HEK293 (cell line): ENCODE measurements at regions not wholly inside any gene's neighbourhood (a gene's known extent, or its start where the extent isn't known, plus 50 kb on each side); places are given as distances from the start of the nearest gene placed in this dataset.

Experiments used
- CTCF ChIA-PET: fragments of 350-600 bp; formaldehyde crosslinking; extraction: SDS; loops from one replicate; lab custom pipeline; 2021; ENCODE audit warnings: antibody characterized with exemption; lab: Yijun Ruan, JAX
- POLR2A ChIA-PET: fragments of 300-600 bp; formaldehyde crosslinking; extraction: SDS; loops from one replicate; lab custom pipeline; 2020; ENCODE audit warnings: antibody characterized with exemption, inconsistent platforms; lab: Yijun Ruan, JAX
- H3K27ac ChIP-seq: fragments of 200-500 bp; sonication (Bioruptor generic); 2 replicates; pipeline ENCODE4 v1.5.1; 2014; ENCODE audit warnings: low read depth, low read length, control low read depth, inconsistent platforms; ENCODE audit errors: extremely low read depth
- H3K36me3 ChIP-seq, 2 experiments: fragments of 200-500 bp in 1 of 2; sonication (Bioruptor generic) in 1 of 2; 1 replicate in 1 of 2; 2 replicates in 1 of 2; pipeline ENCODE4 v1.5.1; 2014 to 2017; ENCODE audit warnings: inconsistent platforms in 2 of 2, low read length in 2 of 2; ENCODE audit not compliant: control insufficient read depth in 2 of 2, insufficient read depth in 1 of 2
- H3K4me1 ChIP-seq: fragments of 200-500 bp; sonication (Bioruptor generic); 2 replicates; pipeline ENCODE4 v1.5.1; 2014; ENCODE audit warnings: mild to moderate bottlenecking, low read length, inconsistent platforms; ENCODE audit not compliant: control insufficient read depth, insufficient read depth
- H3K4me3 ChIP-seq: 2 replicates; pipeline ENCODE4 v1.5.1; 2011; ENCODE audit warnings: low read depth, mild to moderate bottlenecking, control low read depth, low read length, moderate library complexity
- H3K9me3 ChIP-seq: fragments of 200-500 bp; sonication (Bioruptor generic); 2 replicates; pipeline ENCODE4 v1.5.1; 2014; ENCODE audit warnings: low read depth, low read length, inconsistent platforms; ENCODE audit not compliant: control insufficient read depth, insufficient read depth
- FEZF1 ChIP-seq: fragments of 450-650 bp; formaldehyde crosslinking; IDR thresholded peaks from 2 replicates; pipeline ENCODE4 v1.5.1; 2016; ENCODE audit warnings: missing biosample characterization, missing genetic modification characterization
- KLF7 ChIP-seq: fragments of 450-650 bp; formaldehyde crosslinking; IDR thresholded peaks from 2 replicates; pipeline ENCODE4 v1.5.1; 2016; ENCODE audit warnings: missing biosample characterization, missing genetic modification characterization, borderline replicate concordance
- KLF8 ChIP-seq: fragments of 450-650 bp; formaldehyde crosslinking; IDR thresholded peaks from 2 replicates; pipeline ENCODE4 v1.5.1; 2016; ENCODE audit warnings: missing biosample characterization, missing genetic modification characterization
- MZF1 ChIP-seq: fragments of 450-650 bp; formaldehyde crosslinking; IDR thresholded peaks from 2 replicates; pipeline ENCODE4 v1.5.1; 2017; ENCODE audit warnings: missing biosample characterization, missing genetic modification characterization, borderline replicate concordance
- SALL2 ChIP-seq: fragments of 450-650 bp; formaldehyde crosslinking; IDR thresholded peaks from 2 replicates; pipeline ENCODE4 v1.5.0; 2017; ENCODE audit warnings: missing biosample characterization, mild to moderate bottlenecking, missing genetic modification characterization, borderline replicate concordance
- SCRT2 ChIP-seq: fragments of 450-650 bp; formaldehyde crosslinking; IDR thresholded peaks from 2 replicates; pipeline ENCODE4 v1.5.1; 2016; ENCODE audit warnings: missing biosample characterization, missing genetic modification characterization
- TRIM28 ChIP-seq: IDR thresholded peaks from 2 replicates; pipeline ENCODE4 v1.6.1; 2011; ENCODE audit warnings: low read length, control low read depth, borderline replicate concordance
- ZBTB48 ChIP-seq: fragments of 450-650 bp; formaldehyde crosslinking; IDR thresholded peaks from 2 replicates; pipeline ENCODE4 v1.5.1; 2016; ENCODE audit warnings: missing biosample characterization, missing genetic modification characterization
- ZFP69B ChIP-seq: fragments of 450-650 bp; formaldehyde crosslinking; IDR thresholded peaks from 2 replicates; pipeline ENCODE4 v1.5.1; 2016; ENCODE audit warnings: missing biosample characterization, missing genetic modification characterization
- ZIC2 ChIP-seq: fragments of 450-650 bp; formaldehyde crosslinking; IDR thresholded peaks from 2 replicates; pipeline ENCODE4 v1.5.1; 2016; ENCODE audit warnings: missing biosample characterization, missing genetic modification characterization
- ZNF121 ChIP-seq: fragments of 450-650 bp; formaldehyde crosslinking; IDR thresholded peaks from 2 replicates; pipeline ENCODE4 v1.5.1; 2016; ENCODE audit warnings: missing biosample characterization, missing genetic modification characterization
- ZNF23 ChIP-seq: fragments of 450-650 bp; formaldehyde crosslinking; IDR thresholded peaks from 2 replicates; pipeline ENCODE4 v1.5.1; 2016; ENCODE audit warnings: missing biosample characterization, missing genetic modification characterization, borderline replicate concordance
- ZNF239 ChIP-seq: fragments of 450-650 bp; formaldehyde crosslinking; IDR thresholded peaks from 2 replicates; pipeline ENCODE4 v1.5.1; 2016; ENCODE audit warnings: missing biosample characterization, missing genetic modification characterization
- ZNF354C ChIP-seq: fragments of 450-650 bp; formaldehyde crosslinking; IDR thresholded peaks from 2 replicates; pipeline ENCODE4 v1.5.1; 2016; ENCODE audit warnings: missing biosample characterization, missing genetic modification characterization, low read depth, borderline replicate concordance
- ZNF366 ChIP-seq: fragments of 450-650 bp; formaldehyde crosslinking; conservative IDR thresholded peaks from 2 replicates; pipeline ENCODE4 v1.5.1; 2016; ENCODE audit warnings: missing biosample characterization, missing genetic modification characterization
- ZNF423 ChIP-seq: fragments of 450-650 bp; formaldehyde crosslinking; IDR thresholded peaks from 2 replicates; pipeline ENCODE4 v1.5.1; 2016; ENCODE audit warnings: missing biosample characterization, missing genetic modification characterization
- ZNF426 ChIP-seq: fragments of 450-650 bp; formaldehyde crosslinking; IDR thresholded peaks from 2 replicates; pipeline ENCODE4 v1.5.1; 2017; ENCODE audit warnings: missing biosample characterization, missing genetic modification characterization, mild to moderate bottlenecking, inconsistent platforms, moderate library complexity
- ZNF473 ChIP-seq: fragments of 450-650 bp; formaldehyde crosslinking; IDR thresholded peaks from 2 replicates; pipeline ENCODE4 v1.5.1; 2017; ENCODE audit warnings: missing biosample characterization, missing genetic modification characterization
- ZNF621 ChIP-seq: fragments of 450-650 bp; formaldehyde crosslinking; IDR thresholded peaks from 2 replicates; pipeline ENCODE4 v1.5.1; 2017; ENCODE audit warnings: missing biosample characterization, missing genetic modification characterization
- ZNF830 ChIP-seq: fragments of 450-650 bp; IDR thresholded peaks from 2 replicates; pipeline ENCODE4 v1.5.0; 2018; ENCODE audit warnings: missing biosample characterization, missing genetic modification characterization, low read depth, mild to moderate bottlenecking, moderate library complexity
- ZNF837 ChIP-seq: fragments of 450-650 bp; formaldehyde crosslinking; IDR thresholded peaks from 2 replicates; pipeline ENCODE4 v1.5.1; 2016; ENCODE audit warnings: missing biosample characterization, missing genetic modification characterization
- ZXDB ChIP-seq: fragments of 450-650 bp; formaldehyde crosslinking; IDR thresholded peaks from 2 replicates; pipeline ENCODE4 v1.5.1; 2016; ENCODE audit warnings: missing biosample characterization, missing genetic modification characterization
- TF ChIP-seq, protein P1 (sequence below): fragments of 450-650 bp; formaldehyde crosslinking; IDR thresholded peaks from 2 replicates; pipeline ENCODE4 v1.5.1; 2017; ENCODE audit warnings: missing biosample characterization, missing genetic modification characterization

DNA sequence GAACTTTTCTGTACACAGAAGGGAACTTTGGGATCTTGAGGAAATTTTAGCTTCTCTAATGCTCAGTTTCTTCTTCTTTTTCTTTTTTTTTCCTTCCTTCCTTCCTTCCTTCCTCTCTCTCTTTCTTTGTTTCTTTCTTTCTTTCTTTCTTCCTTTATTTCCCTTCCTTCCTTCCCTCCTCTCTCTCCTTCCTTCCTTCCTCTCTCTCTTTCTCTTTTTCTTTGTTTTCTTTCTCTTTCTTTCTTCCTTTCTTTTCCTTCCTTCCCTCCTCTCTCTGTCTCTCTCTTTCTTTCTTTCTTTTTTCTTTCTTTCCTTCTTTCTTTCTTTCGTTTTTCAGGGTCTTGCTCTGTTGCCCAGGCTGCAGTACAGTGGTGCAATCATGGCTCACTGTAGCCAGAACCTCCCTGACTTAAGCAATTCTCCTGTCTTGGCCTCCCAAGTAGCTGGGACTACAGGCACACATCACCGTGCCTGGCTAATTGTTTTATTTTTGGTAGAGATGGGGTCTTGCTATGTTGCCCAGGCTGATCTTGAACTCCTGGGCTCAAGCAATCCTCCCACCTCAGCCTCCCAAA is 58.6 kb upstream of the SDK1 start (continued):
- TF ChIP-seq, protein P1, sequence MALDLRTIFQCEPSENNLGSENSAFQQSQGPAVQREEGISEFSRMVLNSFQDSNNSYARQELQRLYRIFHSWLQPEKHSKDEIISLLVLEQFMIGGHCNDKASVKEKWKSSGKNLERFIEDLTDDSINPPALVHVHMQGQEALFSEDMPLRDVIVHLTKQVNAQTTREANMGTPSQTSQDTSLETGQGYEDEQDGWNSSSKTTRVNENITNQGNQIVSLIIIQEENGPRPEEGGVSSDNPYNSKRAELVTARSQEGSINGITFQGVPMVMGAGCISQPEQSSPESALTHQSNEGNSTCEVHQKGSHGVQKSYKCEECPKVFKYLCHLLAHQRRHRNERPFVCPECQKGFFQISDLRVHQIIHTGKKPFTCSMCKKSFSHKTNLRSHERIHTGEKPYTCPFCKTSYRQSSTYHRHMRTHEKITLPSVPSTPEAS (tag by site-specific recombination), result no peak
- TF ChIP-seq ZNF366 (tag by site-specific recombination) (peak; percentile 90), ZNF121 (peak; percentile 91), ZNF426 (tag by site-specific recombination) (no peak), ZNF830 (no peak), ZNF23 (tag by site-specific recombination) (no peak), MZF1 (tag by site-specific recombination) (no peak), SALL2 (tag by site-specific recombination) (no peak)

DNA sequence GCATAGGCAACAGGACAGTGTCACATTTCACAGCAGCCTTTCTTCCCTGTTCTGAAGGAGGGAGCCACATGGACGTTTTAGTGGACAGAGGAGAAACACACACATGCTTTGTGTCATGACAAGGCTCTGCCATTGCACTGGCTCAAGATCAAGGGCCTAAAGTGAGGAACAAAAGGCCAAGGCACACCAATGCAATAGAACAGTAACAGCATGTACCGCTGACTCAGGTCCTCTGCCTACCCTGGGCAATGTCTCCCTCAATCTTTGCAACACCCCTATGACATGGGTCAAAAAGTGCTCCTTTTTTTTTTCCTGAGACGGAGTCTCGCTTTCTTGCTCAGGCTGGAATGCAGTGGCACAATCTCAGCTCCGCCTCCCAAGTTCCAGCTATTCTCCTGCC is 57.8 kb upstream of the SDK1 start:
- peaks cover 4% of the 10 kb centered on the region for H3K4me1 ChIP-seq
- no peak overlapping the region for H3K4me3 ChIP-seq
- CTCF ChIA-PET, result interaction anchor here (0.7 kb wide), 1 partner anchor 378 kb away, joined by 3 read pairs; no protein-coding TSS in a partner anchor
- H3K9me3 ChIP-seq, result no peaks in the 10 kb centered on the region
- H3K36me3 ChIP-seq, result no peaks in the 10 kb centered on the region
- POLR2A ChIA-PET, result no interaction called here
- TF ChIP-seq ZFP69B (tag by site-specific recombination) (no peak), KLF7 (no peak), ZNF473 (tag by site-specific recombination) (no peak)
- no peak overlapping the region for H3K27ac ChIP-seq

DNA sequence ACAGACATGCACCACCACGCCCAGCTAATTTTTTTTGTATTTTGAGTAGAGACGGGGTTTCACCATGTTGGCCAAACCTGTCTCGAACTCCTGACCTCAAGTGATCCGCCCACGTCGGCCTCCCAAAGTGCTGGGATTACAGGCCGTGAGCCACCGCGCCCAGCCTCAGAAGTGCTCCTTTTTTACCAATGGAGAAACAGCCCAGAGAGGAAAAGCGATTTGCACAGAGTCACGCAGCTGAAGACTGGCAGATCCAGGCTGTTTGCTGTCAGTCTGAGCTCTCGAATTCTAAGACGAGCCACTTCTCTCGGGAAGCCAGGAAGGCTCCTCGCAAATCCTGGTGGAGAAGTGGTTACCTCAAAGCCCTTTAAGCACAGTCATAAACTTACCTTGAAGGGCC is 57.4 kb upstream of the SDK1 start:
- Histone ChIP-seq H3K9me3 (no peaks in the 10 kb centered on the region), H3K4me3 (no peak overlapping the region), H3K4me1 (peaks cover 4% of the 10 kb centered on the region), H3K27ac (no peak overlapping the region), H3K36me3 (no peaks in the 10 kb centered on the region)
- TF ChIP-seq ZNF621, result no peak
- no peak for TF ChIP-seq ZNF239 (tag by site-specific recombination)
- TF ChIP-seq SCRT2 (tag by site-specific recombination), result no peak
- no peak for TF ChIP-seq FEZF1
- TF ChIP-seq ZBTB48 (tag by site-specific recombination), result no peak
- TF ChIP-seq KLF8 (tag by site-specific recombination), result no peak
- no peak for TF ChIP-seq ZNF354C (tag by site-specific recombination)
- TF ChIP-seq ZNF423 (tag by site-specific recombination), result no peak
- no peak for TF ChIP-seq ZNF837
- TF ChIP-seq ZIC2, result no peak
- TF ChIP-seq TRIM28, result no peak
- no peak for TF ChIP-seq ZXDB (tag by site-specific recombination)
- ChIA-PET CTCF (interaction anchor here (0.7 kb wide), 1 partner anchor 379 kb away, joined by 3 read pairs; no protein-coding TSS in a partner anchor), POLR2A (no interaction called here)
